WTC11 (cell line): ENCODE measurements at regions not wholly inside any gene's neighbourhood (a gene's known extent, or its start where the extent isn't known, plus 50 kb on each side); places are given as distances from the start of the nearest gene placed in this dataset.

Experiments used
- ATAC-seq: fragments of 200-7000 bp; cut with Tn5 transposase; 2 replicates; pipeline ENCODE4 v1.10.0; 2021; ENCODE audit warnings: mild to moderate bottlenecking, moderate library complexity
- CTCF ChIA-PET: fragments of 300-600 bp; sonication (Branson Sonifier 250); formaldehyde crosslinking; loops from one replicate; lab custom pipeline; 2021; ENCODE audit warnings: antibody characterized with exemption; lab: Charles Lee
- POLR2A ChIA-PET: fragments of 350-600 bp; sonication (Branson Sonifier 250); formaldehyde crosslinking; loops from one replicate; lab custom pipeline; 2021; ENCODE audit warnings: antibody characterized with exemption; lab: Charles Lee
- DNase-seq: peaks from one replicate; pipeline ENCODE4 v3.0.0; 2021; ENCODE audit warnings: low spot score
- H3K27ac Mint-ChIP-seq: 2 replicates; pipeline ENCODE4 v1.8.0; 2021; ENCODE audit warnings: mixed read lengths
- H3K27me3 Mint-ChIP-seq: 2 replicates; pipeline ENCODE4 v1.8.0; 2021; ENCODE audit warnings: low read depth, mild to moderate bottlenecking, moderate library complexity, mixed read lengths
- H3K36me3 Mint-ChIP-seq: 2 replicates; pipeline ENCODE4 v1.8.0; 2021; ENCODE audit warnings: mixed read lengths
- H3K4me1 Mint-ChIP-seq: 2 replicates; pipeline ENCODE4 v1.8.0; 2022; ENCODE audit warnings: mixed read lengths
- H3K4me3 Mint-ChIP-seq: 2 replicates; pipeline ENCODE4 v1.8.0; 2021; ENCODE audit warnings: mild to moderate bottlenecking, moderate library complexity, mixed read lengths
- H3K9me3 Mint-ChIP-seq: 2 replicates; pipeline ENCODE4 v1.8.0; 2021; ENCODE audit warnings: mixed read lengths
- EMX1 ChIP-seq: fragments of 250-450 bp; sonication (Bioruptor Pico); IDR thresholded peaks from 2 replicates; pipeline ENCODE4 v1.8.0; 2021; ENCODE audit warnings: mild to moderate bottlenecking
- FOXK1 ChIP-seq: sonication (generic); formaldehyde crosslinking; IDR thresholded peaks from 2 replicates; pipeline ENCODE4 v1.8.0; 2022; ENCODE audit warnings: mild to moderate bottlenecking, moderate library complexity, missing genetic modification reagents
- HMGA2 ChIP-seq: fragments of 250-450 bp; sonication (Bioruptor Pico); IDR thresholded peaks from 2 replicates; pipeline ENCODE4 v1.4.0; 2021; ENCODE audit warnings: mild to moderate bottlenecking, moderate library complexity
- SMAD3 ChIP-seq: sonication (generic); formaldehyde crosslinking; IDR thresholded peaks from 2 replicates; pipeline ENCODE4 v1.8.0; 2022; ENCODE audit warnings: missing genetic modification reagents, mild to moderate bottlenecking, borderline replicate concordance
- ZNF423 ChIP-seq: fragments of 250-450 bp; sonication (Bioruptor Pico); IDR thresholded peaks from 2 replicates; pipeline ENCODE4 v2.1.2; 2022; ENCODE audit warnings: mild to moderate bottlenecking, moderate library complexity
- ZNF425 ChIP-seq: fragments of 250-450 bp; sonication (Bioruptor Pico); conservative IDR thresholded peaks from 2 replicates; pipeline ENCODE4 v1.9.0; 2021; ENCODE audit warnings: mild to moderate bottlenecking
- ZSCAN18 ChIP-seq: fragments of 250-450 bp; sonication (Bioruptor Pico); IDR thresholded peaks from 2 replicates; pipeline ENCODE4 v2.1.2; 2022; ENCODE audit warnings: mild to moderate bottlenecking, moderate library complexity
- TF ChIP-seq, protein P1 (sequence below): sonication (generic); formaldehyde crosslinking; IDR thresholded peaks from 2 replicates; pipeline ENCODE4 v1.8.1; 2022; ENCODE audit warnings: low read depth, mild to moderate bottlenecking, moderate library complexity, missing genetic modification reagents, borderline replicate concordance
- TF ChIP-seq, protein P2 (sequence below): sonication (generic); formaldehyde crosslinking; IDR thresholded peaks from 2 replicates; pipeline ENCODE4 v1.8.1; 2023; ENCODE audit warnings: mild to moderate bottlenecking, missing genetic modification reagents, borderline replicate concordance
- TF ChIP-seq, protein P3 (sequence below): fragments of 250-450 bp; sonication (Bioruptor Pico); IDR thresholded peaks from 2 replicates; pipeline ENCODE4 v1.9.0; 2021; ENCODE audit warnings: moderate library complexity, mild to moderate bottlenecking, inconsistent platforms, borderline replicate concordance
- TF ChIP-seq, protein P4 (sequence below): sonication (generic); formaldehyde crosslinking; IDR thresholded peaks from 2 replicates; pipeline ENCODE4 v1.8.0; 2022; ENCODE audit warnings: mild to moderate bottlenecking, missing genetic modification reagents
- TF ChIP-seq, protein P5 (sequence below): sonication (generic); formaldehyde crosslinking; IDR thresholded peaks from 2 replicates; pipeline ENCODE4 v1.8.1; 2022; ENCODE audit warnings: mild to moderate bottlenecking, missing genetic modification reagents, moderate library complexity, borderline replicate concordance

- no peak for TF ChIP-seq ZNF425
These were observed 155.2 kb downstream of the TMEM18 start (continued) for GRCh38 chr2:521853-522530.

DNA sequence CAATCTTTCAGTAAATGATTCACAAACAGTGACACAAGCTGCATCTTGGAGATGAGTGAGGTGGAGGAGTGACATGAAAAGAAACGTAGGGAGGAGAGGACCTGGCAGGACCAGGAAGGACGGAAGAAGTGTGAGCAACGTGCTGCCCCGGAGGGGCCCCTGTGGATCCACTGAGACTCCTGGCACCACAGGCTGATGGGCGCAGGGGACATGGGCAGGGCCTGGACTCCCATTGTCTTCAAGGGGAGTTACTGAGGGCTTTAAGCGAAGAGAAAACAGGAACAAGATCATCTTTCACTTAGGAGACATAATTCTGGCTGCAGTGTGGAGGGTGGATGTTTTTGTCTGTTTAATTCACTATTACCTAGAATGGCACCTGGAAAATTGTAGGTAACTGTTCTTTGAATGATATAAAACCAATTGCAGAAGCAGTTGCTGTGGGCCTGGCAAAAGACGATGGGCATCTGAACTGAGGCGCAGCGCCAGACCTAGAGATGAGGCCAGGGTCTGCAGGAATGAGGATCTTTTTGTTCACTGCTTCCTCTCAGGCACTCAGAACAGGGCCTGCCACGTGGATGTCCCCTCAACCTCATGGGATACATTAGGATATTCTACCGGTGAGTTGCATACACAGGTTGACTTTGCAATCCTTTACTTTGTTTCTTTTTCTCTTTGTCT lies 156.4 kb downstream of the TMEM18 start:
- no peak for DNase-seq
- TF ChIP-seq, protein P1, sequence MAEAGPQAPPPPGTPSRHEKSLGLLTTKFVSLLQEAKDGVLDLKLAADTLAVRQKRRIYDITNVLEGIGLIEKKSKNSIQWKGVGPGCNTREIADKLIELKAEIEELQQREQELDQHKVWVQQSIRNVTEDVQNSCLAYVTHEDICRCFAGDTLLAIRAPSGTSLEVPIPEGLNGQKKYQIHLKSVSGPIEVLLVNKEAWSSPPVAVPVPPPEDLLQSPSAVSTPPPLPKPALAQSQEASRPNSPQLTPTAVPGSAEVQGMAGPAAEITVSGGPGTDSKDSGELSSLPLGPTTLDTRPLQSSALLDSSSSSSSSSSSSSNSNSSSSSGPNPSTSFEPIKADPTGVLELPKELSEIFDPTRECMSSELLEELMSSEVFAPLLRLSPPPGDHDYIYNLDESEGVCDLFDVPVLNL, result no peak
- TF ChIP-seq FOXK1 (no peak), EMX1 (CRISPR knock-in tag) (no peak), SMAD3 (CRISPR knock-in tag) (no peak), ZSCAN18 (CRISPR knock-in tag) (no peak), HMGA2 (CRISPR knock-in tag) (no peak), ZNF423 (CRISPR knock-in tag) (no peak)
- TF ChIP-seq, protein P2, sequence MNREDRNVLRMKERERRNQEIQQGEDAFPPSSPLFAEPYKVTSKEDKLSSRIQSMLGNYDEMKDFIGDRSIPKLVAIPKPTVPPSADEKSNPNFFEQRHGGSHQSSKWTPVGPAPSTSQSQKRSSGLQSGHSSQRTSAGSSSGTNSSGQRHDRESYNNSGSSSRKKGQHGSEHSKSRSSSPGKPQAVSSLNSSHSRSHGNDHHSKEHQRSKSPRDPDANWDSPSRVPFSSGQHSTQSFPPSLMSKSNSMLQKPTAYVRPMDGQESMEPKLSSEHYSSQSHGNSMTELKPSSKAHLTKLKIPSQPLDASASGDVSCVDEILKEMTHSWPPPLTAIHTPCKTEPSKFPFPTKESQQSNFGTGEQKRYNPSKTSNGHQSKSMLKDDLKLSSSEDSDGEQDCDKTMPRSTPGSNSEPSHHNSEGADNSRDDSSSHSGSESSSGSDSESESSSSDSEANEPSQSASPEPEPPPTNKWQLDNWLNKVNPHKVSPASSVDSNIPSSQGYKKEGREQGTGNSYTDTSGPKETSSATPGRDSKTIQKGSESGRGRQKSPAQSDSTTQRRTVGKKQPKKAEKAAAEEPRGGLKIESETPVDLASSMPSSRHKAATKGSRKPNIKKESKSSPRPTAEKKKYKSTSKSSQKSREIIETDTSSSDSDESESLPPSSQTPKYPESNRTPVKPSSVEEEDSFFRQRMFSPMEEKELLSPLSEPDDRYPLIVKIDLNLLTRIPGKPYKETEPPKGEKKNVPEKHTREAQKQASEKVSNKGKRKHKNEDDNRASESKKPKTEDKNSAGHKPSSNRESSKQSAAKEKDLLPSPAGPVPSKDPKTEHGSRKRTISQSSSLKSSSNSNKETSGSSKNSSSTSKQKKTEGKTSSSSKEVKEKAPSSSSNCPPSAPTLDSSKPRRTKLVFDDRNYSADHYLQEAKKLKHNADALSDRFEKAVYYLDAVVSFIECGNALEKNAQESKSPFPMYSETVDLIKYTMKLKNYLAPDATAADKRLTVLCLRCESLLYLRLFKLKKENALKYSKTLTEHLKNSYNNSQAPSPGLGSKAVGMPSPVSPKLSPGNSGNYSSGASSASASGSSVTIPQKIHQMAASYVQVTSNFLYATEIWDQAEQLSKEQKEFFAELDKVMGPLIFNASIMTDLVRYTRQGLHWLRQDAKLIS, result no peak
- TF ChIP-seq, protein P3, sequence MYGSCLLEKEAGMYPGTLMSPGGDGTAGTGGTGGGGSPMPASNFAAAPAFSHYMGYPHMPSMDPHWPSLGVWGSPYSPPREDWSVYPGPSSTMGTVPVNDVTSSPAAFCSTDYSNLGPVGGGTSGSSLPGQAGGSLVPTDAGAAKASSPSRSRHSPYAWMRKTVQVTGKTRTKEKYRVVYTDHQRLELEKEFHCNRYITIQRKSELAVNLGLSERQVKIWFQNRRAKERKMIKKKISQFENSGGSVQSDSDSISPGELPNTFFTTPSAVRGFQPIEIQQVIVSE (CRISPR knock-in tag), result no peak
- TF ChIP-seq, protein P4, sequence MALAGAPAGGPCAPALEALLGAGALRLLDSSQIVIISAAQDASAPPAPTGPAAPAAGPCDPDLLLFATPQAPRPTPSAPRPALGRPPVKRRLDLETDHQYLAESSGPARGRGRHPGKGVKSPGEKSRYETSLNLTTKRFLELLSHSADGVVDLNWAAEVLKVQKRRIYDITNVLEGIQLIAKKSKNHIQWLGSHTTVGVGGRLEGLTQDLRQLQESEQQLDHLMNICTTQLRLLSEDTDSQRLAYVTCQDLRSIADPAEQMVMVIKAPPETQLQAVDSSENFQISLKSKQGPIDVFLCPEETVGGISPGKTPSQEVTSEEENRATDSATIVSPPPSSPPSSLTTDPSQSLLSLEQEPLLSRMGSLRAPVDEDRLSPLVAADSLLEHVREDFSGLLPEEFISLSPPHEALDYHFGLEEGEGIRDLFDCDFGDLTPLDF (CRISPR knock-in tag), result no peak
- TF ChIP-seq, protein P5, sequence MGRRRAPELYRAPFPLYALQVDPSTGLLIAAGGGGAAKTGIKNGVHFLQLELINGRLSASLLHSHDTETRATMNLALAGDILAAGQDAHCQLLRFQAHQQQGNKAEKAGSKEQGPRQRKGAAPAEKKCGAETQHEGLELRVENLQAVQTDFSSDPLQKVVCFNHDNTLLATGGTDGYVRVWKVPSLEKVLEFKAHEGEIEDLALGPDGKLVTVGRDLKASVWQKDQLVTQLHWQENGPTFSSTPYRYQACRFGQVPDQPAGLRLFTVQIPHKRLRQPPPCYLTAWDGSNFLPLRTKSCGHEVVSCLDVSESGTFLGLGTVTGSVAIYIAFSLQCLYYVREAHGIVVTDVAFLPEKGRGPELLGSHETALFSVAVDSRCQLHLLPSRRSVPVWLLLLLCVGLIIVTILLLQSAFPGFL (CRISPR knock-in tag), result no peak
- no peak for ATAC-seq
- ChIA-PET POLR2A (no interaction called here), CTCF (no interaction called here)
- H3K36me3 Mint-ChIP-seq, result no peaks in the 10 kb centered on the region
- no peak overlapping the region for H3K4me3 Mint-ChIP-seq
- H3K27ac Mint-ChIP-seq, result no peak overlapping the region
- peaks cover 17% of the 10 kb centered on the region for H3K9me3 Mint-ChIP-seq
- H3K27me3 Mint-ChIP-seq, result peaks cover 23% of the 10 kb centered on the region
- H3K4me1 Mint-ChIP-seq, result no peaks in the 10 kb centered on the region
